Suprapubic skin (tissue), 4 donors: ENCODE measurements at regions not wholly inside any gene's neighbourhood (a gene's known extent, or its start where the extent isn't known, plus 50 kb on each side); places are given as distances from the start of the nearest gene placed in this dataset.

ENCODE experiments used
- EP300 ChIP-seq: sonication (generic); formaldehyde crosslinking; IDR thresholded peaks from one replicate; pipeline ENCODE4 v1.6.1; 2017; ENCODE audit warnings: antibody characterized with exemption
- POLR2A ChIP-seq, 2 donors: fragments of 450-650 bp; IDR thresholded peaks; one replicate each; pipeline ENCODE4 v1.6.1; 2017; ENCODE audit warnings: antibody characterized with exemption in 2 of 2, mild to moderate bottlenecking in 2 of 2, moderate library complexity in 2 of 2
- POLR2AphosphoS5 ChIP-seq, 3 donors: sonication (generic); formaldehyde crosslinking; IDR thresholded peaks; one replicate each; pipeline ENCODE4 v1.6.1; 2017; ENCODE audit warnings: antibody characterized with exemption in 3 of 3
- TF ChIP-seq, protein P1 (sequence below), 2 donors: fragments of 200-600 bp in 1 of 2; fragments of 450-650 bp in 1 of 2; sonication (generic) in 1 of 2; IDR thresholded peaks; one replicate each; pipeline ENCODE4 v1.5.1; 2016 to 2019; ENCODE audit warnings: antibody characterized with exemption in 2 of 2, mild to moderate bottlenecking in 1 of 2, moderate library complexity in 1 of 2

DNA sequence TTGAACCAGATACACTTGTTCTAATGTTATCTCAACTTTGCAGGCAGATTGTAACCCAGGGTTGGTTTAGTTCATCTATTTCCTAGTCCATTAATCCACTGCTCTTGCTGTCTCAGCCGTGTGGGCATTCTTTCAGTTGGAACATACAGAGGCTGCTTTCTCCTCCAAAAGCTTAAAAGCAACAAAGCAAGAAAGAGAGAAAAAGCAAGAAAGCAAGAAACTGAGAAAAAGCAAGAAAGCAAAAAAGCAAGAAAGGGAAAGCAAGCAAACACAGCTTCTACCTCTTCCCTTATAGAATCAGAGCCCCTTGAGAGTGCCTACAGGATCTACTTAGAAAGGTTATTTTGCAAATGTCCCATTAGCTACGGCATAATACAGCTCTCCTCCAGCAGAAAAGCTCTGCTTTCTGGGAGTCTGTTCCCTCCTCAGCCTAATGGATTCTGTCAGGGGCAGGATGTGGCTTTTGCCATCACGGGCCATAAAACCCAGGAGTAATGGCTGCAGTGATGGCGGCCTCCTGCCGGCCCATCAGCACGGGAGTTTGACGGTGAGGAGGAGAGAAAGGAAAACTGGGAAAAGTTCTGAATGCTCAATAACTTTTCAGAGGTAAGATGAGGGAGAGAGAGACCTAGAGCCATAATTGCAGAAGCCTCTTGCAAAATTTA lies 156.8 kb upstream of the JARID2 start:
- TF ChIP-seq, protein P1, sequence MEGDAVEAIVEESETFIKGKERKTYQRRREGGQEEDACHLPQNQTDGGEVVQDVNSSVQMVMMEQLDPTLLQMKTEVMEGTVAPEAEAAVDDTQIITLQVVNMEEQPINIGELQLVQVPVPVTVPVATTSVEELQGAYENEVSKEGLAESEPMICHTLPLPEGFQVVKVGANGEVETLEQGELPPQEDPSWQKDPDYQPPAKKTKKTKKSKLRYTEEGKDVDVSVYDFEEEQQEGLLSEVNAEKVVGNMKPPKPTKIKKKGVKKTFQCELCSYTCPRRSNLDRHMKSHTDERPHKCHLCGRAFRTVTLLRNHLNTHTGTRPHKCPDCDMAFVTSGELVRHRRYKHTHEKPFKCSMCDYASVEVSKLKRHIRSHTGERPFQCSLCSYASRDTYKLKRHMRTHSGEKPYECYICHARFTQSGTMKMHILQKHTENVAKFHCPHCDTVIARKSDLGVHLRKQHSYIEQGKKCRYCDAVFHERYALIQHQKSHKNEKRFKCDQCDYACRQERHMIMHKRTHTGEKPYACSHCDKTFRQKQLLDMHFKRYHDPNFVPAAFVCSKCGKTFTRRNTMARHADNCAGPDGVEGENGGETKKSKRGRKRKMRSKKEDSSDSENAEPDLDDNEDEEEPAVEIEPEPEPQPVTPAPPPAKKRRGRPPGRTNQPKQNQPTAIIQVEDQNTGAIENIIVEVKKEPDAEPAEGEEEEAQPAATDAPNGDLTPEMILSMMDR (IDR thresholded peaks at IDR 0.05), result no peak
- TF ChIP-seq POLR2AphosphoS5 (IDR thresholded peaks at IDR 0.05) (no peak), EP300 (no peak), POLR2A (IDR thresholded peaks at IDR 0.05) (no peak)
